Stomach smooth muscle (tissue), 2 donors: ENCODE measurements at regions not wholly inside any gene's neighbourhood (a gene's known extent, or its start where the extent isn't known, plus 50 kb on each side); places are given as distances from the start of the nearest gene placed in this dataset.
A peak's percentile ranks its signal among the peaks of the same experiment; 100 is the strongest.

Source experiments
- H3K27ac ChIP-seq: one replicate; pipeline ENCODE4 v1.7.0; 2013; ENCODE audit warnings: mild to moderate bottlenecking, low read length, inconsistent platforms
- H3K27me3 ChIP-seq, 2 donors: one replicate each; pipeline ENCODE4 v1.7.0; 2013; ENCODE audit warnings: low read length in 2 of 2; ENCODE audit not compliant: insufficient read depth in 2 of 2, control insufficient read depth in 1 of 2
- H3K36me3 ChIP-seq, 2 donors: one replicate each; pipeline ENCODE4 v1.7.0; 2013; ENCODE audit warnings: low read length in 2 of 2; ENCODE audit not compliant: control insufficient read depth in 2 of 2, insufficient read depth in 2 of 2
- H3K4me1 ChIP-seq: one replicate; pipeline ENCODE4 v1.7.0; 2013; ENCODE audit warnings: low read length; ENCODE audit not compliant: control insufficient read depth, insufficient read depth
- H3K4me3 ChIP-seq, 2 donors: one replicate each; pipeline ENCODE4 v1.7.0; 2013; ENCODE audit warnings: low read length in 2 of 2
- H3K9ac ChIP-seq, 2 donors: one replicate each; pipeline ENCODE4 v1.7.0; 2013; ENCODE audit warnings: low read length in 2 of 2, mild to moderate bottlenecking in 1 of 2
- H3K9me3 ChIP-seq, 2 donors: one replicate each; pipeline ENCODE4 v1.7.0; 2013; ENCODE audit warnings: low read length in 2 of 2; ENCODE audit not compliant: control insufficient read depth in 2 of 2
- donor health status: healthy.
- donor health status: Pancreatic carcinoma.

GRCh38 chr16:9351841-9352434 is 260.5 kb downstream of the HAPSTR1 start:
- Histone ChIP-seq H3K27me3 (no peaks in the 10 kb centered on the region), H3K9ac (no peak overlapping the region), H3K36me3 (no peaks in the 10 kb centered on the region), H3K4me3 (no peak overlapping the region), H3K27ac (no peak overlapping the region), H3K9me3 (no peaks in the 10 kb centered on the region), H3K4me1 (no peaks in the 10 kb centered on the region)

GRCh38 chr16:9357829-9358228 is 266.4 kb downstream of the HAPSTR1 start:
- Histone ChIP-seq H3K4me3 (no peak overlapping the region), H3K9ac (no peak overlapping the region), H3K36me3 (no peaks in the 10 kb centered on the region), H3K4me1 (no peaks in the 10 kb centered on the region), H3K27me3 (no peaks in the 10 kb centered on the region), H3K9me3 (no peaks in the 10 kb centered on the region), H3K27ac (no peak overlapping the region)

- no peaks in the 10 kb centered on the region for H3K9me3 ChIP-seq
- peaks cover 8% of the 10 kb centered on the region for H3K4me1 ChIP-seq
- no peak overlapping the region for H3K4me3 ChIP-seq
- no peak overlapping the region for H3K9ac ChIP-seq
- H3K36me3 ChIP-seq = no peaks in the 10 kb centered on the region
- no peak overlapping the region for H3K27ac ChIP-seq
- no peaks in the 10 kb centered on the region for H3K27me3 ChIP-seq
Measured at GRCh38 chr16:9360075-9360474, 268.6 kb downstream of the HAPSTR1 start.

- Histone ChIP-seq H3K27ac (no peak overlapping the region), H3K9ac (no peak overlapping the region), H3K4me3 (no peak overlapping the region), H3K27me3 (no peaks in the 10 kb centered on the region), H3K36me3 (no peaks in the 10 kb centered on the region), H3K9me3 (no peaks in the 10 kb centered on the region), H3K4me1 (peaks cover 17% of the 10 kb centered on the region)
Measured at GRCh38 chr16:9362050-9362449, 270.6 kb downstream of the HAPSTR1 start.

- H3K4me3 ChIP-seq = no peak overlapping the region
- H3K9ac ChIP-seq = no peak overlapping the region
- H3K36me3 ChIP-seq = no peaks in the 10 kb centered on the region
- no peak overlapping the region for H3K27ac ChIP-seq
- H3K4me1 ChIP-seq = peaks cover 17% of the 10 kb centered on the region
- no peaks in the 10 kb centered on the region for H3K9me3 ChIP-seq
- no peaks in the 10 kb centered on the region for H3K27me3 ChIP-seq
Measured at GRCh38 chr16:9362604-9363003, 271.2 kb downstream of the HAPSTR1 start.

GRCh38 chr16:9363520-9363919 is 272.1 kb downstream of the HAPSTR1 start:
- Histone ChIP-seq H3K9me3 (no peaks in the 10 kb centered on the region), H3K27me3 (no peaks in the 10 kb centered on the region), H3K4me1 (peaks cover 17% of the 10 kb centered on the region), H3K36me3 (no peaks in the 10 kb centered on the region), H3K27ac (no peak overlapping the region), H3K9ac (no peak overlapping the region), H3K4me3 (no peak overlapping the region)

GRCh38 chr16:9364721-9365369 is 273.4 kb downstream of the HAPSTR1 start:
- peak overlapping the region; percentile 49 for H3K27ac ChIP-seq
- no peaks in the 10 kb centered on the region for H3K36me3 ChIP-seq
- H3K9me3 ChIP-seq = no peaks in the 10 kb centered on the region
- H3K27me3 ChIP-seq = no peaks in the 10 kb centered on the region
- no peak overlapping the region for H3K9ac ChIP-seq
- peaks cover 19% of the 10 kb centered on the region for H3K4me1 ChIP-seq
- no peak overlapping the region for H3K4me3 ChIP-seq

- Histone ChIP-seq H3K27me3 (no peaks in the 10 kb centered on the region), H3K4me1 (peaks cover 21% of the 10 kb centered on the region), H3K9ac (no peak overlapping the region), H3K9me3 (no peaks in the 10 kb centered on the region), H3K4me3 (no peak overlapping the region), H3K36me3 (no peaks in the 10 kb centered on the region), H3K27ac (peak overlapping the region; percentile 49)
Measured at GRCh38 chr16:9365370-9365728, 273.9 kb downstream of the HAPSTR1 start.

GRCh38 chr16:9366048-9366969 is 274.9 kb downstream of the HAPSTR1 start:
- Histone ChIP-seq H3K4me1 (peaks cover 21% of the 10 kb centered on the region), H3K9me3 (peaks cover 0 to 2% of the 10 kb centered on the region in 2 donors), H3K9ac (no peak overlapping the region), H3K4me3 (no peak overlapping the region), H3K36me3 (no peaks in the 10 kb centered on the region), H3K27me3 (no peaks in the 10 kb centered on the region), H3K27ac (peak overlapping the region; percentile 49)

GRCh38 chr16:9370061-9370491 is 278.6 kb downstream of the HAPSTR1 start:
- Histone ChIP-seq H3K27me3 (no peaks in the 10 kb centered on the region), H3K36me3 (no peaks in the 10 kb centered on the region), H3K27ac (peak overlapping the region; percentile 25), H3K4me3 (no peak overlapping the region), H3K9me3 (peaks cover 0 to 3% of the 10 kb centered on the region in 2 donors), H3K4me1 (peaks cover 18% of the 10 kb centered on the region), H3K9ac (no peak overlapping the region)
